Mesothelial cell of epicardium (in vitro differentiated cells): ENCODE measurements at regions not wholly inside any gene's neighbourhood (a gene's known extent, or its start where the extent isn't known, plus 50 kb on each side); places are given as distances from the start of the nearest gene placed in this dataset.

Experiments used
- DNase-seq, 2 experiments: peaks; one replicate each; pipeline ENCODE4 v3.0.0; 2021; ENCODE audit warnings: low spot score in 2 of 2; ENCODE audit not compliant: unreplicated experiment in 2 of 2
- H3K27ac Mint-ChIP-seq: 2 replicates; pipeline ENCODE4 v1.8.0; 2021; ENCODE audit warnings: mixed read lengths
- H3K27me3 Mint-ChIP-seq: 2 replicates; pipeline ENCODE4 v1.8.0; 2021; ENCODE audit warnings: low read depth, mixed read lengths
- H3K36me3 Mint-ChIP-seq: 2 replicates; pipeline ENCODE4 v1.8.0; 2021; ENCODE audit warnings: mixed read lengths
- H3K4me1 Mint-ChIP-seq: 2 replicates; pipeline ENCODE4 v1.8.0; 2021; ENCODE audit warnings: mixed read lengths
- H3K4me3 Mint-ChIP-seq: 2 replicates; pipeline ENCODE4 v1.8.0; 2021; ENCODE audit warnings: mild to moderate bottlenecking, moderate library complexity, mixed read lengths
- H3K9me3 Mint-ChIP-seq: 2 replicates; pipeline ENCODE4 v1.8.0; 2021; ENCODE audit warnings: mixed read lengths
- CTCF ChIP-seq: fragments of 200-600 bp; sonication (generic); IDR thresholded peaks from one replicate; pipeline ENCODE4 v1.5.0; 2021; ENCODE audit warnings: antibody characterized with exemption; ENCODE audit not compliant: unreplicated experiment

- Mint-ChIP-seq H3K9me3 (no peaks in the 10 kb centered on the region), H3K27me3 (no peaks in the 10 kb centered on the region), H3K4me3 (no peak overlapping the region), H3K27ac (no peak overlapping the region), H3K36me3 (no peaks in the 10 kb centered on the region), H3K4me1 (peaks cover 3% of the 10 kb centered on the region)
- no peak for DNase-seq
- no peak for TF ChIP-seq CTCF
Observed at GRCh38 chr10:109275960-109276359, 647.4 kb downstream of the XPNPEP1 start.

GRCh38 chr10:109274681-109275080 is 648.6 kb downstream of the XPNPEP1 start:
- TF ChIP-seq CTCF, result no peak
- no peak overlapping the region for H3K4me3 Mint-ChIP-seq

GRCh38 chr10:109270173-109270572 is 653.1 kb downstream of the XPNPEP1 start:
- Mint-ChIP-seq H3K27me3 (no peaks in the 10 kb centered on the region), H3K36me3 (no peaks in the 10 kb centered on the region)

More at GRCh38 chr10:109274681-109275080, 648.6 kb downstream of the XPNPEP1 start:
- H3K36me3 Mint-ChIP-seq, result no peaks in the 10 kb centered on the region
- no peak for DNase-seq
- no peaks in the 10 kb centered on the region for H3K9me3 Mint-ChIP-seq
- no peak overlapping the region for H3K27ac Mint-ChIP-seq
- no peaks in the 10 kb centered on the region for H3K27me3 Mint-ChIP-seq
- H3K4me1 Mint-ChIP-seq, result peaks cover 3% of the 10 kb centered on the region

GRCh38 chr10:109264004-109264403 is 659.3 kb downstream of the XPNPEP1 start:
- Mint-ChIP-seq H3K27me3 (no peaks in the 10 kb centered on the region), H3K4me1 (no peaks in the 10 kb centered on the region), H3K27ac (no peak overlapping the region), H3K36me3 (peaks cover 1% of the 10 kb centered on the region), H3K9me3 (peaks cover 29% of the 10 kb centered on the region), H3K4me3 (no peak overlapping the region)
- no peak for TF ChIP-seq CTCF
- no peak for DNase-seq

More at GRCh38 chr10:109270173-109270572, 653.1 kb downstream of the XPNPEP1 start:
- Mint-ChIP-seq H3K9me3 (no peaks in the 10 kb centered on the region), H3K4me3 (no peak overlapping the region), H3K27ac (no peak overlapping the region), H3K4me1 (no peaks in the 10 kb centered on the region)
- TF ChIP-seq CTCF, result no peak
- no peak for DNase-seq

- Mint-ChIP-seq H3K9me3 (peaks cover 29% of the 10 kb centered on the region), H3K4me3 (no peak overlapping the region), H3K36me3 (peaks cover 1% of the 10 kb centered on the region), H3K27ac (no peak overlapping the region), H3K27me3 (no peaks in the 10 kb centered on the region), H3K4me1 (no peaks in the 10 kb centered on the region)
- TF ChIP-seq CTCF, result no peak
- no peak for DNase-seq
Observed at GRCh38 chr10:109261231-109261630, 662.1 kb downstream of the XPNPEP1 start.

- H3K36me3 Mint-ChIP-seq, result peaks cover 1% of the 10 kb centered on the region
- no peak overlapping the region for H3K27ac Mint-ChIP-seq
- H3K4me3 Mint-ChIP-seq, result no peak overlapping the region
- no peak for TF ChIP-seq CTCF
- no peaks in the 10 kb centered on the region for H3K4me1 Mint-ChIP-seq
- H3K27me3 Mint-ChIP-seq, result no peaks in the 10 kb centered on the region
- DNase-seq, result no peak
- H3K9me3 Mint-ChIP-seq, result peaks cover 29% of the 10 kb centered on the region
Observed at GRCh38 chr10:109259293-109259692, 664.0 kb downstream of the XPNPEP1 start.
